ENCODE measurements at regions not wholly inside any gene's neighbourhood (a gene's known extent, or its start where the extent isn't known, plus 50 kb on each side); places are given as distances from the start of the nearest gene placed in this dataset.

DNA sequence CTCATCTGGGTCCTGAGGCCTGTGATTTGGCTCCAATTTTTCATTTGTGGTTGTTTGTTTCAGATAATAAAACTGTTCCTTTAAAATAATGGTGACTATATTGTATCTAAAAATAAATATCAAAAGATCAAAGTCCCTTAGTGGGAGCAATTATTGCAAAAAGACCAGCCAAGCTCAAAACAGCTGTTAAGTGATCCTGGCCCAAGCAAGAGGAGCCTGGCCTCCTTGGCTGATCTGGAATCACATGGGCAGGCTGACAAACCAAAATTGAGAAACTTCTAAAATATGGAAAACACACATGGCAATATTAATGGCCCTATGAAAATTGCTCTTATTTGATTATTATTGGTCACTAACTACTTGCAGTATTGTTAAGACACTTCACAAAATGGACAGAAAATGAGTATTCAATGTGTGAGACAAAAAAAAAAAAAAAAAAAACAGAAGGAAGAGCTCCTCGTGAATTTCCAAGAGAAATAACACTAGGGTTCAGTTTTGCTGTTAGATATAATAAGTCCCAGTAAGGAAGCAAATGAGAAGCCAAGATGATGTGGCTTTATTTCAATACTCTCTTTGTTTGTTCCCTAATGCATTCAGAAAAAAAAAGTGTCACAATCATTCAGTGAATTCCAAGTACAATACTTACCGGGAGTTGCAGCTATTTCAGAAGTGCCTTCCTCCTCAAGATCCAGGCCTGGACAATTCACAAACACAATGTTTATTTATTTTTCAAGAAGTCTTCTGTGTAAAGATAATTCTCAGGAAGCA is 105.1 kb downstream of the SEC16B start:
- no peak for TF ChIP-seq POLR2A (IDR thresholded peaks at IDR 0.05)
- TF ChIP-seq, protein P1, sequence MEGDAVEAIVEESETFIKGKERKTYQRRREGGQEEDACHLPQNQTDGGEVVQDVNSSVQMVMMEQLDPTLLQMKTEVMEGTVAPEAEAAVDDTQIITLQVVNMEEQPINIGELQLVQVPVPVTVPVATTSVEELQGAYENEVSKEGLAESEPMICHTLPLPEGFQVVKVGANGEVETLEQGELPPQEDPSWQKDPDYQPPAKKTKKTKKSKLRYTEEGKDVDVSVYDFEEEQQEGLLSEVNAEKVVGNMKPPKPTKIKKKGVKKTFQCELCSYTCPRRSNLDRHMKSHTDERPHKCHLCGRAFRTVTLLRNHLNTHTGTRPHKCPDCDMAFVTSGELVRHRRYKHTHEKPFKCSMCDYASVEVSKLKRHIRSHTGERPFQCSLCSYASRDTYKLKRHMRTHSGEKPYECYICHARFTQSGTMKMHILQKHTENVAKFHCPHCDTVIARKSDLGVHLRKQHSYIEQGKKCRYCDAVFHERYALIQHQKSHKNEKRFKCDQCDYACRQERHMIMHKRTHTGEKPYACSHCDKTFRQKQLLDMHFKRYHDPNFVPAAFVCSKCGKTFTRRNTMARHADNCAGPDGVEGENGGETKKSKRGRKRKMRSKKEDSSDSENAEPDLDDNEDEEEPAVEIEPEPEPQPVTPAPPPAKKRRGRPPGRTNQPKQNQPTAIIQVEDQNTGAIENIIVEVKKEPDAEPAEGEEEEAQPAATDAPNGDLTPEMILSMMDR (IDR thresholded peaks at IDR 0.05), result no peak
- no peak for DNase-seq (ENCODE audit: low spot score in 2 of 2)
- H3K4me3 ChIP-seq (ENCODE audit: low read depth, poor library complexity, severe bottlenecking), result no peak overlapping the region
- WGBS, 2 donors, result 30 to 39% methylated on average over 2 of the region's 2 CpGs
- intact Hi-C loops (cut with DNase I; ENCODE audit: low total_unique reads), result no loop called here

DNA sequence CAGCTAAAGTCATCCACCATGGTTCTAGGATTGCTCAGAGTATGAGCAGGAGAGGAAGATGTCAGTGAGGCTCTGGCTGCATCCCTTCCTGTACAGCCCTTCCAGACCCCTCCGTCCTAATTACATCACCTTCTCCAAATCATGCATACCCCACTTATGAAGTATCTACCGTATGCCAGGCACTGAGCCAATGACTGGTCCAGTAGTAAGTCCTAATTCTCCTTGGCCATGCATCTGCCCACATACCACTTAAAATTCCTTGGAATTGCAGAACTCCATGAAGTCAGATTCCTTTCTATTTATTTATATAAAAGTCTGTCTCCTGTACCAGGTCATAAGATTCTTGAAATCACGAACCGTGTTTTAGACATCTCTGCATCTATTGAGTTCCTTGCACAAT is 106.1 kb downstream of the SEC16B start:
- TF ChIP-seq, protein P1 (IDR thresholded peaks at IDR 0.05), result no peak
- no peak for TF ChIP-seq POLR2A (IDR thresholded peaks at IDR 0.05)
- WGBS, 2 donors, result 92 to 95% methylated on average over 4 of the region's 4 CpGs
- no peak for DNase-seq (ENCODE audit: low spot score in 2 of 2)
- H3K4me3 ChIP-seq (ENCODE audit: low read depth, poor library complexity, severe bottlenecking), result no peak overlapping the region
- intact Hi-C loops (cut with DNase I; ENCODE audit: low total_unique reads), result no loop called here

DNA sequence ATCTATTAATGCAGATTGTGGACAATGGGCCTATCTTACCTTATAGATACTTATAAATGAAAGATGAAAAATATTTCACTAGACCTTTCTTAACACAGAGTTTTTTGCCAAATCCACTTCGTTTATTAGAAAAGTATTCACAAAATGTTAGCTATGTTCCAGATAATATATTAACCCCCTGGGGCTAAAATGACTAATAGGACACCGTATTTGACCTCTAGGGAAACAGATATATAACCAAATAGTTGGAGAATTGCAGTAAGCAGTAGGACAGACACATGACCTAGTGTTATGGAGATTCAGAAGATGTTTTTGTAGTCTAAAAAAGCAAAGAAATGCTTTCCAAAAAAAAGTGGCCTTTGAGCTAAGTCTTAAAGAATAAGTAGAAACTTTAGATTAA is 106.9 kb downstream of the SEC16B start:
- intact Hi-C loops (cut with DNase I; ENCODE audit: low total_unique reads), result no loop called here
- 40% methylated on average over 2 of the region's 2 CpGs for WGBS, 2 donors
- H3K4me3 ChIP-seq (ENCODE audit: low read depth, poor library complexity, severe bottlenecking), result no peak overlapping the region
- TF ChIP-seq, protein P1 (IDR thresholded peaks at IDR 0.05), result no peak
- no peak for DNase-seq (ENCODE audit: low spot score in 2 of 2)

DNA sequence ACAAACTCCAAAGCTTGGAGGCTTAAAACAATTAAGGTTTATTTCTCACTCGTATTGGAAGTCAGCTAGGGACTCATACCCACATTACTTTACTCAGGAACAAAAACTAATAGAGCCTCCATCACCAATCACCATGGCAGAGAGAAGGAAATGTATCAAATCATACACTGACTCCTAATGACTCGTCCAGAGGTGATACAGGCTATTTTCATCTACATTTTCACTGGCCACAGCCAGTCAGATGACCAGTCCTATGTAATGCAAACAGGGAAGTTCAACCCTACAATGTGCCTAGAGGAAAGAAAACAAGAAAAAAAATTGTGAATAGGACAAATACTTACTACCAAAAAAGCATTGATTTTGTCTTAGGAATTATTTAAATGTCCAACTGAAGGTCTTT is 110.3 kb downstream of the SEC16B start:
- TF ChIP-seq, protein P1 (IDR thresholded peaks at IDR 0.05), result no peak
- TF ChIP-seq POLR2A (IDR thresholded peaks at IDR 0.05), result no peak
- WGBS, 2 donors, result 85 to 94% methylated on average over 2 of the region's 2 CpGs
- intact Hi-C loops (cut with DNase I; ENCODE audit: low total_unique reads), result no loop called here
- H3K4me3 ChIP-seq (ENCODE audit: low read depth, poor library complexity, severe bottlenecking), result no peak overlapping the region
- no peak for DNase-seq (ENCODE audit: low spot score in 2 of 2)

DNA sequence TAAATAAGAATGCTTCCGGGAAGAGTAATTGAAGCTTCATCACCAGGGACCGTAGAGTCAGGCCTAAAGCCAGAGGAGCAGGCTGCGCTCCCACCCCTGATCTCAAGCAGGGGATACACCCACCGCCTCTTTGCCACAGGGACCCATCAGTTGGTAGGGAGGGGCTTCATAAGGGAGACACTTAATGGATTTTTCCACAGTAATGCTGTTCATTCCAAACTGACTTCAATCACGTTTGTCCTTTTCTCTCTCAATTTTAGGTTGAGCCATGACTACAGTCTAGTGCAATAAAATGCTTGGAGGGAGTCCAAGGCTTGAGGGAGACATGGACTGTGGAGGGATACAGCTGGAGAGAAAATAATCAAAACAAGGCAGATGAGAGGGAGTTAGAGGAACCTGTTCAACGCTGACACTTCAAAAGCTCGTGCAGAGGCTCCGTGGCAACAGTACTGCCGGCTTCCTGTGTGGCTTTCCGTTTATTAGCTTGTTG is 111.5 kb downstream of the SEC16B start:
- no peak for TF ChIP-seq POLR2A (IDR thresholded peaks at IDR 0.05)
- TF ChIP-seq, protein P1 (IDR thresholded peaks at IDR 0.05), result no peak
- DNase-seq (ENCODE audit: low spot score in 2 of 2), result no peak
- no peak overlapping the region for H3K4me3 ChIP-seq (ENCODE audit: low read depth, poor library complexity, severe bottlenecking)
- 16 to 22% methylated on average over 10 of the region's 10 CpGs for WGBS, 2 donors
- intact Hi-C loops (cut with DNase I; ENCODE audit: low total_unique reads), result no loop called here

DNA sequence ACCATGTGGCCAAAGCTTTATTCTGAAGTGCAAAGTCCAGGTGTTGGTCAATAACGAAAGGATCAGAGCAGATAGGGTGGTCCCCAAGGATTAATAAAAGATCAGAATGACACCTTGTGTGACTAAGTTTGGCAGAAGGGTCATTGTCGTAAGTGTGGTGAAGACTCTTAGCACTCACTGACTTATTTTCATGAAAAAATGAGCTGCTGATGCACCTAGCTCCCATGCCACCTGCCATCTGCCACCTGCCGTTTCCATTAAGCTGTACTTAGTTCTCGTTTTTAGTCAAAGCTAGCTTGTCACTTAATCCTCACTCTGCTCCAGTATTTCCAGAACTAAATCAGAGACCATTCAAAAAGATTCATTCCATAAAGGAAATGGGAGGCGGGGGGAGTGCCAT is 112.6 kb downstream of the SEC16B start:
- no peak overlapping the region for H3K4me3 ChIP-seq (ENCODE audit: low read depth, poor library complexity, severe bottlenecking)
- TF ChIP-seq, protein P1 (IDR thresholded peaks at IDR 0.05), result no peak
- no peak for TF ChIP-seq POLR2A (IDR thresholded peaks at IDR 0.05)
- WGBS, 2 donors, result 83 to 86% methylated on average over 5 of the region's 5 CpGs
- no peak for DNase-seq (ENCODE audit: low spot score in 2 of 2)
- intact Hi-C loops (cut with DNase I; ENCODE audit: low total_unique reads), result no loop called here
